ENCODE measurements at regions not wholly inside any gene's neighbourhood (a gene's known extent, or its start where the extent isn't known, plus 50 kb on each side); places are given as distances from the start of the nearest gene placed in this dataset.

- H3K4me3 ChIP-seq (ENCODE audit: low read depth, low read length) = no peak overlapping the region
These were observed 208.7 kb upstream of the PREP start for GRCh38 chr6:105611606-105612005.

GRCh38 chr6:105609375-105609991 lies 206.6 kb upstream of the PREP start:
- Histone ChIP-seq H3K4me1 (ENCODE audit: control insufficient read depth, insufficient read depth, low read length) (no peaks in the 10 kb centered on the region), H3K36me3 (ENCODE audit: control insufficient read depth, insufficient read depth, low read length) (no peaks in the 10 kb centered on the region), H3K4me3 (ENCODE audit: low read depth, low read length) (no peak overlapping the region), H3K9ac (ENCODE audit: low read depth, low read length) (no peak overlapping the region), H3K9me3 (ENCODE audit: control insufficient read depth, insufficient read depth, low read length) (no peaks in the 10 kb centered on the region), H3K27me3 (ENCODE audit: control insufficient read depth, insufficient read depth, low read length) (no peaks in the 10 kb centered on the region)

More at GRCh38 chr6:105611606-105612005, 208.7 kb upstream of the PREP start:
- no peak overlapping the region for H3K9ac ChIP-seq (ENCODE audit: low read depth, low read length)
- no peaks in the 10 kb centered on the region for H3K4me1 ChIP-seq (ENCODE audit: control insufficient read depth, insufficient read depth, low read length)
- H3K27me3 ChIP-seq (ENCODE audit: control insufficient read depth, insufficient read depth, low read length) = no peaks in the 10 kb centered on the region
- H3K9me3 ChIP-seq (ENCODE audit: control insufficient read depth, insufficient read depth, low read length) = no peaks in the 10 kb centered on the region
- no peaks in the 10 kb centered on the region for H3K36me3 ChIP-seq (ENCODE audit: control insufficient read depth, insufficient read depth, low read length)

- no peaks in the 10 kb centered on the region for H3K4me1 ChIP-seq (ENCODE audit: control insufficient read depth, insufficient read depth, low read length)
These were observed 206.0 kb upstream of the PREP start for GRCh38 chr6:105608711-105609374.

GRCh38 chr6:105607636-105608621 lies 205.0 kb upstream of the PREP start:
- H3K9ac ChIP-seq (ENCODE audit: low read depth, low read length) = no peak overlapping the region
- H3K4me1 ChIP-seq (ENCODE audit: control insufficient read depth, insufficient read depth, low read length) = no peaks in the 10 kb centered on the region

More at GRCh38 chr6:105608711-105609374, 206.0 kb upstream of the PREP start:
- Histone ChIP-seq H3K36me3 (ENCODE audit: control insufficient read depth, insufficient read depth, low read length) (no peaks in the 10 kb centered on the region), H3K4me3 (ENCODE audit: low read depth, low read length) (no peak overlapping the region), H3K9me3 (ENCODE audit: control insufficient read depth, insufficient read depth, low read length) (no peaks in the 10 kb centered on the region), H3K27me3 (ENCODE audit: control insufficient read depth, insufficient read depth, low read length) (no peaks in the 10 kb centered on the region), H3K9ac (ENCODE audit: low read depth, low read length) (no peak overlapping the region)

GRCh38 chr6:105606831-105607463 lies 204.1 kb upstream of the PREP start:
- no peak overlapping the region for H3K4me3 ChIP-seq (ENCODE audit: low read depth, low read length)
- H3K36me3 ChIP-seq (ENCODE audit: control insufficient read depth, insufficient read depth, low read length) = no peaks in the 10 kb centered on the region
- H3K4me1 ChIP-seq (ENCODE audit: control insufficient read depth, insufficient read depth, low read length) = no peaks in the 10 kb centered on the region
- no peaks in the 10 kb centered on the region for H3K9me3 ChIP-seq (ENCODE audit: control insufficient read depth, insufficient read depth, low read length)
- no peaks in the 10 kb centered on the region for H3K27me3 ChIP-seq (ENCODE audit: control insufficient read depth, insufficient read depth, low read length)
- H3K9ac ChIP-seq (ENCODE audit: low read depth, low read length) = no peak overlapping the region

More at GRCh38 chr6:105607636-105608621, 205.0 kb upstream of the PREP start:
- H3K4me3 ChIP-seq (ENCODE audit: low read depth, low read length) = no peak overlapping the region
- no peaks in the 10 kb centered on the region for H3K27me3 ChIP-seq (ENCODE audit: control insufficient read depth, insufficient read depth, low read length)
- H3K9me3 ChIP-seq (ENCODE audit: control insufficient read depth, insufficient read depth, low read length) = no peaks in the 10 kb centered on the region
- no peaks in the 10 kb centered on the region for H3K36me3 ChIP-seq (ENCODE audit: control insufficient read depth, insufficient read depth, low read length)

GRCh38 chr6:105604587-105604884 lies 201.7 kb upstream of the PREP start:
- no peaks in the 10 kb centered on the region for H3K27me3 ChIP-seq (ENCODE audit: control insufficient read depth, insufficient read depth, low read length)
- H3K9me3 ChIP-seq (ENCODE audit: control insufficient read depth, insufficient read depth, low read length) = no peaks in the 10 kb centered on the region
- H3K36me3 ChIP-seq (ENCODE audit: control insufficient read depth, insufficient read depth, low read length) = no peaks in the 10 kb centered on the region
- H3K9ac ChIP-seq (ENCODE audit: low read depth, low read length) = no peak overlapping the region
- H3K4me3 ChIP-seq (ENCODE audit: low read depth, low read length) = no peak overlapping the region
- H3K4me1 ChIP-seq (ENCODE audit: control insufficient read depth, insufficient read depth, low read length) = no peaks in the 10 kb centered on the region

GRCh38 chr6:105603788-105604586 lies 201.1 kb upstream of the PREP start:
- H3K4me1 ChIP-seq (ENCODE audit: control insufficient read depth, insufficient read depth, low read length) = no peaks in the 10 kb centered on the region
- H3K4me3 ChIP-seq (ENCODE audit: low read depth, low read length) = no peak overlapping the region
- no peaks in the 10 kb centered on the region for H3K9me3 ChIP-seq (ENCODE audit: control insufficient read depth, insufficient read depth, low read length)
- no peaks in the 10 kb centered on the region for H3K27me3 ChIP-seq (ENCODE audit: control insufficient read depth, insufficient read depth, low read length)
- H3K9ac ChIP-seq (ENCODE audit: low read depth, low read length) = no peak overlapping the region
- H3K36me3 ChIP-seq (ENCODE audit: control insufficient read depth, insufficient read depth, low read length) = no peaks in the 10 kb centered on the region

- no peak overlapping the region for H3K4me3 ChIP-seq (ENCODE audit: low read depth, low read length)
- no peaks in the 10 kb centered on the region for H3K4me1 ChIP-seq (ENCODE audit: control insufficient read depth, insufficient read depth, low read length)
- H3K27me3 ChIP-seq (ENCODE audit: control insufficient read depth, insufficient read depth, low read length) = no peaks in the 10 kb centered on the region
- H3K9me3 ChIP-seq (ENCODE audit: control insufficient read depth, insufficient read depth, low read length) = no peaks in the 10 kb centered on the region
- H3K36me3 ChIP-seq (ENCODE audit: control insufficient read depth, insufficient read depth, low read length) = no peaks in the 10 kb centered on the region
- no peak overlapping the region for H3K9ac ChIP-seq (ENCODE audit: low read depth, low read length)
These were observed 198.8 kb upstream of the PREP start for GRCh38 chr6:105601541-105602236.

GRCh38 chr6:105600336-105601260 lies 197.7 kb upstream of the PREP start:
- H3K9me3 ChIP-seq (ENCODE audit: control insufficient read depth, insufficient read depth, low read length) = no peaks in the 10 kb centered on the region
- no peaks in the 10 kb centered on the region for H3K27me3 ChIP-seq (ENCODE audit: control insufficient read depth, insufficient read depth, low read length)
- H3K9ac ChIP-seq (ENCODE audit: low read depth, low read length) = no peak overlapping the region
- no peaks in the 10 kb centered on the region for H3K4me1 ChIP-seq (ENCODE audit: control insufficient read depth, insufficient read depth, low read length)
- H3K4me3 ChIP-seq (ENCODE audit: low read depth, low read length) = no peak overlapping the region
- no peaks in the 10 kb centered on the region for H3K36me3 ChIP-seq (ENCODE audit: control insufficient read depth, insufficient read depth, low read length)

- H3K9me3 ChIP-seq (ENCODE audit: control insufficient read depth, insufficient read depth, low read length) = no peaks in the 10 kb centered on the region
- no peaks in the 10 kb centered on the region for H3K36me3 ChIP-seq (ENCODE audit: control insufficient read depth, insufficient read depth, low read length)
- no peak overlapping the region for H3K9ac ChIP-seq (ENCODE audit: low read depth, low read length)
- H3K4me1 ChIP-seq (ENCODE audit: control insufficient read depth, insufficient read depth, low read length) = no peaks in the 10 kb centered on the region
- no peaks in the 10 kb centered on the region for H3K27me3 ChIP-seq (ENCODE audit: control insufficient read depth, insufficient read depth, low read length)
- no peak overlapping the region for H3K4me3 ChIP-seq (ENCODE audit: low read depth, low read length)
These were observed 195.4 kb upstream of the PREP start for GRCh38 chr6:105598264-105598663.

Measured in iPS-15b (cell line).